Effector CD8-positive, alpha-beta T cell (primary cell): ENCODE measurements at regions not wholly inside any gene's neighbourhood (a gene's known extent, or its start where the extent isn't known, plus 50 kb on each side); places are given as distances from the start of the nearest gene placed in this dataset.
"Not testable (repeated sequence)": the region's sequence is repeated elsewhere in the genome, so short reads cannot be mapped to it uniquely, and the experiment has no call there.

Experiments used
- DNase-seq: peaks from one replicate; lab custom pipeline; 2025; lab: John Stamatoyannopoulos, UW

DNA sequence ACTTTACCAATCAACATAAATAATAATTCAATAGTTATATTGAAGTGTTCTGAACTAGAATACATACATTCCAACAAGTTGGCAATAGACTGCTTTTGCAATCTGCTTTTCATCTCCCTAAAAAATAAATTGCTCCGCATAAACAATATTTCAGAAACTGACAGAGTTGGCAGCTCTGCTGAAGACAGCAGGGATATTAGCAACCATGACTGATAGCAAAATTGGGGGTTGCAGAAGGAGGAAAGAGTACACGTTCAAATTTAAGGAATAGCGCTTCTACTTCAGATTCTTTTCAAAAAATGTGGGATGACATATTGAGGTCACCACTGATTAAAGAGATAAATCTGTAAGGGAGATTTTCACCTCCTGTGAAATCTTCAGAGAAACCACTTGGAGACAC lies 521.2 kb downstream of the DTWD2 start:
- no peak for DNase-seq

DNA sequence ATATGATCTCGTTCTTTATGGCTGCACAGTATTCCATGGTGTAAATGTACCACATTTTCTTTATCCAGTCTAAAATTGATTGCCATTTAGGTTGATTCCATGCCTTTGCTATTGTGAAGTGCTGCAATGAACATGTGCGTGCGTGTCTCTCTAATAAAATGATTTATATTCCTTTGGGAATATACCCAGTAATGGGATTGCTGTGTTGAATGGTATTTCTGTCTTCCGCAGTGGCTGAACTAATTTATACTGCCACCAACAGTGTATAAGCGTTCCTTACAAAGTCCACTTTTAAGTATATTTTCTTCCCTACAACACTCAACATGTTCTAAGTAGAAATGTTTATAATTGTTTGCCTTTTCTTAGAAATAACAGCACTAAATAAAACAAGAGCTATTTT lies 521.9 kb downstream of the DTWD2 start:
- no peak for DNase-seq

DNA sequence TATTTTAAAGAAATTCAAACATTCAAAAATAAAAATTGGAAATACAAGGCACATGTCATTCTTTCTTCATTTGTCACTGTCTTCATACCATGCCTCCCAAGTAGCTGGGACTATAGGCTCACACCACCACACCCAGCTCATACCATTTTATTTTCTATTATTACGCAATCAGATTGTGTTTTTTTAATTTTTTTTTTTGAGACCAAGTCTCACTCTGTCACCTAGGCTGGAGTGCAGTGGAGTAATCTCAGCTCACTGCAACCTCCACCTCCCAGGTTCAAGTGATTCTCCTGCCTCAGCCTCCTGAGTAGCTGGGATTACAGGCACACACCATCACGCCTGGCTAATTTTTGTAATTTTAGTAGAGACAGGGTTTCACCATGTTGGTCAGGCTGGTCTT lies 526.1 kb downstream of the DTWD2 start:
- DNase-seq: not testable (repeated sequence)

DNA sequence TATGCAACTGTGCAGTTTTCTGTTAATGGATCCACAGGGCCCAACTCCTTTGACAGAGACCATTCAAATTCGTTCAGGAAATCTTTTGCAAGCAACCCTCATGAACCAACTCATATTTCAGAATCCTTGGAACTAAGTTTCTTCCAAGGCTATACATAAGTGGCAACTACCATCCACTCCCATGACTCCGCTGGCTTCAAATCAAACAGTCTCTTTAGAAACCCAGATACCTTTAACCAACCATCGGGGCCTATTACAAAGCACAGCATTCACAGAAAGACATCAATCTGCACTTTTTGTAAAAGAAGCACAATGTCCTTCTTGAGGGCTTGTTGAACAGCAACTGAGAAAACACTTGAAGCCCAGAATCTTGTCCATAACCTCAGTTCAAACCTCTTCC lies 526.9 kb downstream of the DTWD2 start:
- no peak for DNase-seq

DNA sequence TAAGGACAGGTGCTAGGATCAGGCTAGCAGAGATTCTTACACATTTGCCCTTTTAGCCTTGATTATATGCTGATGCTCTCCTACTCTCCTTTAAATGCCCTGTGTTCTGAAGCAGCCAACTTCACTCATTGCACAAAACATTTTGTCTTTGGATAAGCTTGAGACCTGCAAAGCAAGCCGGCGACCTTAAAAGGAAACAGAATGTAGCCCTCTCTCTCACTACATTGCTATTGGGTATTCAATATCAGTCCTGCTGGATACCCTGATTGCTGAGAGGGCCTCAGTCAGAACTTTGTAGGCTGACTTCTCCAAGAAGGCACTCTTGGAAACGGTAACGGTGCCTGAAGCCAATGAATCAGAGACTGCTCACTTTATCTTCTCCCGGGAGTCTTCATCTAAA lies 528.9 kb downstream of the DTWD2 start:
- DNase-seq: no peak

DNA sequence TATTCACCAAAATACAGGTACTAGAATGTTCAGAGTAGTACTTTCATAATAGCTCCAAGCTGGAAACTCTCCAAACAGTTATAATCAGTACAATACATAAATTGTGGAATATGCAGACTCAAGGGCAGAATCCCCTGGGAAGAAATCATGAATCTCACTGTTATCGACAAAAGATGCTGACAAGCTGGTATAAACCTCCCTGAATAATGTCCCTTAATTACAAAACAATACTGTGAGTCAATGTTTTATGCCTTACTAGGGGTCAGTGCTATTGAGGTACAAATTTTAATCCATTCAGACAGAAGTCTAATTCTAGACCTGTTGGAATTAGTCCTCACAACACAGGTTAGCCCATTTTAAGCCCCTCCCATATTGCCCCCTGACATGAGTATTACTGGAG lies 532.3 kb downstream of the DTWD2 start:
- DNase-seq: no peak

DNA sequence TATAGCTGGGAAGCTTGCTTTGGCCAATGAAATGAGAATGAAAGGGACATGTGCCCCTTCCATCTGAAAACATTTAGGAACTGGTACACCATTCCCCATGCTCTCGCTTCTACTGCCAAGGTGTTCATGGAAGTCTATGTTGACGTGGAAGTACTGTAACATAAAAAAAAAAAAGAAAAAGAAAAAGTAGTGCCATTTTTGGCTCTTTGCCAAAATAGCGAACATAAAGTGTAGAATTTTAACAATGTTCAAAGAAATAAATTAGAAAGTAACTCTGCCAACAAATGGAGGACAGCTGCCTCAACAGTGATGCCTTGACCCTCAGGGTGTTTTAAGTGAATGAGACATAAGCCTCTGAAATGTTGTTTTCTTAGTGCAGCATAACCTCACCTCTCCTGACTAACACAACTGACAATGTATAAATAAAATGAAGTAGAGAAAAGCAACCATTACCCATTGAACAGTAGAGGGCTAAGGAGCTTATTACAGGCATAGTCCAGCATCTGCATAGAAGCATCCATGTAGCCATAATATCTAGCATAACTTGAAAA lies 536.6 kb downstream of the DTWD2 start:
- DNase-seq: no peak

DNA sequence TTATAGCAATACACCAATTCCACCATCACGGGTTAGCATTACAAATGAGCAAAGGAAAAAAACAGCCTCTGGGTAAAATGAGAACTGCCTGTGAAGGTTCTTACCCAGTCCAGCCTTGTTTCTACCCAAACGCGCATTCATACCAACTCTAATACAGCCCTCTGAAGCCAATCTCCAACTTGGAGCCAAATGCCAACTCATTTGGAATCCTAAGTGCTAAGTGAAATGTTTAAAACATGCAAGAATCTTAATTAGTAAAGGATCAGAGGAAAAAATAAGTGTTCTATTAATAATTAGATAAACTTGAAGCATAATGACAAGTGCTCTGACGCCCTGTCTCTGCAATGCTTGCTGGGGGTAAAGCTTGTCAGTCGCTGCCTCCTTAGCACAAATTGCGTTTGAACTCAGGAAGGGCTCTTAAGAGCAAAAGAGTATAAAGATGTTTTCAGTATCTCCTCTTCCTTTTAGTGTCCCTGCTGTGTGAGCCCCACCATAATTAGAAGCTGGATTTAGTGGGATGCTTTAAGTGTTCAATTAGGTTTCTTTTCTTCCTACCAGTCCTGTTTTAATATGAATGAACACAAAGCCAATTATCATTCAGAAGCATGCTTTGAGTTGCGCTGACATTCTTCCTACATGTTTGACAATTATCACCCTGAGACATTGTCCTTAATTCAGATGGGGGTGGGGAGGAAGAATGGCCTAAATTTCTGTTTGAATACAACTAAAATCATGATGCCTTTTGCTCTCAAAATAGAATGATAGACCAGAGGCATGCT lies 537.6 kb downstream of the DTWD2 start:
- DNase-seq: no peak

DNA sequence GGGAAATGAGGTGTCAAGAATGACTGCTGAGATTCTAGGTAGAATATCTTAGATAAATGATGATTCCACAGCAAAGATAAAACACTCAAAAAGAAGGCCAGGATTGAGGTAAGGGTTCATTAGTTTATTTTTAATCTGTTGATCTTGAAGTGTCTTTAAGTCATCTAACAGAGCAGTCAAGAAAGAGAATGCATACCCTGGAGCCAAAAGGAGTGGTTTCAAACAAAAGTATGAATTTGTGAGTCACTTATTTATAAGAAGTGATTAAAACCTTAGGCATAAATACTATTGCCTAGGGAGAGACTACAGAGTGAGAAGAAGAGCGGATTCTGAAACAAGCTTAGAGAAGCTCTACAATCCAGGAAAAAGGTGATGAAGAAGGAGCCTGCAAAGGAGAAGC lies 541.0 kb downstream of the DTWD2 start:
- no peak for DNase-seq

DNA sequence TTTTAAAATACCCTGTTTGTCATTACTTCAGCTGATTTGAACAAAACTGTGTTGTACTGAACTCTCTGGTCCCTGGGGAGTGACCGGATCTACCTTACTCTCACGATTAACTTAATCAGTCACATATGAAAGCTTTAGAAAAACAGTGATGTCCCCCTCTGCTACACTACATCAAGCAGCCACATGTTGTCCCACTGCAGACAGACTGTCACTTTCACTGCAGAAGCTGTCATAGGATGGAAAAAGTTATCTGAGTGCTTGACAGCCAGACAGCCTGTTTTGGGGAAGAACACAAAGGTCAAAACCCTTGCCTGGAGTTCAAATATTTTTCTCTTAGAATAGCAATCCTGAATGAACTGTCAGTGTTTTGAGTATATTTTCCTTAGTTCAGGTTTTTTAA lies 546.4 kb downstream of the DTWD2 start:
- DNase-seq: no peak

DNA sequence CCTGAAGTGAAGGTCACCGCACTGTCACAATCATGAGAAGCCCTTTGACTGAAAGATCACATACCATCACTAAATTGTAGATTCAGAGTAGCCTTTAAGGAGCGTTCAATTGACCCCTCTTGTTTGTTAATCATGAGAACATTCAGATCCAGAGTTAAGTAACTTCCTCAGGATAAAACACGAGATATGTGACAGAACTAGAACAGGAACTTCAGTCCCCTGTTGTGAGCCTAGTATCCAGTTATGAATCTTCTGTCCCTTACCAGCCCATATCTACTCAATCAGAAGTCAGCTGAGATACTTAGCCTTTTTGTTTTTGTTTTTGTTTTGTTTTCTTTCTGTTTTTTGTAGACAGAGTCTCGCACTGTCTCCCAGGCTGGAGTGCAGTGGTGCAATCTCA lies 547.3 kb downstream of the DTWD2 start:
- no peak for DNase-seq

DNA sequence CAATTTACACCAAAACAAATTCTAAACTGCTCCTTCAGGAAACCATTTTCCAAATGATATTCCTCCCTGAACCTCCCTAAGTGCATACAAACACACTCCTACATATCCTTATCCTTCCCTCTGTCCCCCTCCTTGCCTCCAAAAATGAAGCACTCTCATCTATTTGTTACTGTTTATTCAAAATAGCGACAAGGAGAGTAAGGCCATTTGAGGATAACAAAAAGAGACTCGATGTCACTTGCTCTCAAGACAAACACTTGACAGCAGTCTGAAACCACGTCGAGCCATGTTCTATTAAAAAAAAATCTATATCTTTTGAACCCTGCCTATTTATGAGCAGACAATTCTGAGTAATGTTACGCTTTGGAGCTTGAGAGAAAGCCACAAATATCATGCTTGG lies 547.9 kb downstream of the DTWD2 start:
- DNase-seq: no peak

DNA sequence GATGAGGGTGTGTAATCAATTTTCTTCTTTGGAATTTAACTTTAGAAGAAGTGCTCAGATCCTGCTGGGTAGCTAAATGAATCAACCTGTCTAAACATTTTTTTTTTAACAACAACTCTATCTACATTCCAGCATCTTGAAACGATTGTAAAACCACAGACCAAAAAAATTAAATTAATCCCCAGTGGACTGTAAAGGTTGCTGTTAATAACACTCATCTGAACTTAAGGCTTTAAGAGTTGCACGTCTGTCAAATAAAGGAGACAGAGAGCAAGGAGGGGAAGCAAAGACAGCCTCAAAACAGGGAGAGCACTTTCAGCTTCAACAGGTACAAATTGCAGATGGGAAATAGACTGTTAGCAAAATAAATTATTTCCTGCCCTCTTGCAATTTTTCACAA lies 548.5 kb downstream of the DTWD2 start:
- DNase-seq: no peak

DNA sequence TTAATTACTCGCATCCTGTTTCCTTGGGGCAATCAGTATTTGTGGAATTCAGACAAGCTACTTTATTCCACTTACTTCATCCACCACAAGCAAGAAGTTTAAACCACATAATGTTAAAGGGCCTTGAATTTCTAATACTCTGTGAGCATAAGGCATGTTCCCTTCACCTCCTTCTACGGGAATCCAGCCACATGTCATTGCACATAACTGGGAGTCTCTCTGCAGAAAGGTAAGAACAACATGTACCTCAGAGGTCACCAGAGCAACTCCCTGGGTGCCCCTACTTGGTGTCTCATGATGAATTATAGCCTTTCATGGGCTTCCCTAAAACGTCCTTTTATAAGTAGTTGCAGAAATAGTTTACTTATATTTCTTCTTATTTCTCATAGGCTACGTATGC lies 553.2 kb downstream of the DTWD2 start:
- no peak for DNase-seq

DNA sequence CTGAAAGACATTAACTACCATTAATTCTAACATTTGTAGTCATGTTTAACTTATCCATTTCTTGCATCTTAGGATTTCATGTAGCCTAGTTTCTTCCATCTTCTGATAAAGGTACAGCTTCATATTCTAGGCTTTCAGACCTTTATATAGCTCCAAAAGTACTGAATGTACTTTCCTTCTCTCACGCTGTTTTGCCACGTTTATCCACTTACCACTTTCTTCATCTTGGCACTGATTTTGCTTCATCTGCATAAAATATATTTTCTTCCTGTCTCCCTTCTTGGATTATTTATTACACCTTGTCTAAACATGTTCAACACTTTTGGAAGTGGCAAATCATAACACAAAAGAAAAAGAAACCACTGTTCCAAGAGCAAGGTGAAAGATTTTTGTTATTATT lies 553.8 kb downstream of the DTWD2 start:
- no peak for DNase-seq

DNA sequence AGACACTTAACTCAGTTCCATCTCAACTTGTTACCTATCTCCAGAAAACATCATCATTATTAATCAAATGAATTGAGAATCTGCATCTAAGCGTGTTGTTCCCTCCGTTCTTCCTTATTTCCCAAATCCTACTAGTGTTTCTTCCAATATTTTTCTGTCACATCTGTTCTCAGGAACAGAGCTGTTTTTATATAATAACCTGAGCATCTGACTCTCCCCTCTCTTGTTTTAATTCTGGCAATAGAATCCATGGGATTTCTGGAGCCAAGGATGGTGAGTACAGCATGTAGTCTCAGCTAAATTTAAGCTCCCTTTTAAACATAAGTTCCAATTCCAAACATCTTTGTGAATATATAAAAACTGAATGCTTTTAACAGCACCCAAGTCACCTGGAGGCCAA lies 558.3 kb downstream of the DTWD2 start:
- DNase-seq: no peak

DNA sequence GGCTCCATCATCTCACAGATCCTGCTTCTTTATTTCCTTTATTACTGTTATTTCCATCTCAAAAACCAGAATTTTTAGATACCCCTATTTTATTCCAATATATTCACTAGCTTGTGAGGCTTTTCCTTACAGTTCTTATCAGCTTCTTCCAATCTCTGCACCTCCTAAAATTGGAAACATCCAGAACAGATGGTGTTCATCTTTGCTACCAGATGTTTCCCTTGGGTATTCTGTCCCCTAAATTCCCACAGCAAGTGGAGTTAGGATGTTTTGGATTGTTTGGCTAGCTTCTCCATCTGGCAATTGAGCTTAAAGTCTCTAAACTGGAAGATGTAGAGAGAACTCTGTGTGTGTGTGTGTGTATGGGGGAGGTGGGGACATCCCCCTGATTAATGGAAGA lies 580.4 kb downstream of the DTWD2 start:
- DNase-seq: no peak

DNA sequence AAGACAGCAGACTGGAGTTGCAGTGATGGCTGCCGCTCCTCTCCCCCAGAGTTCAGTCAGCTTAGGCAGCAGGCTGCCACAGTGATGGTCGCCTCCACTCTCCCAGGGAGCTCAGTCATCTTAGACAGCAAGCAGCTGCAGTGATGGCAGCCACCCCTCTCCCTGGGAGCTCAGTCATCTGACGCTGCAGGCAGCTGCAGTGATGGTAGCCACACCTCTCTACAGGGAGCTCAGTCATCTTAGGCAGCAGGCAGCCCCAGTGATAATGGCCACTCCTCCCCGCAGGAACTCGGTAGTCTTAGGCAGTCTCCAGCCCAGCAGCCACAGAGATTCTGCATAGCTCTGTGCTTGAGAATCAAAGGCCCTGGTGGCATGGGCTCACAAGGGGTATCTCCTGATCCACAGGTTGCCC lies 582.7 kb downstream of the DTWD2 start:
- DNase-seq: no peak

DNA sequence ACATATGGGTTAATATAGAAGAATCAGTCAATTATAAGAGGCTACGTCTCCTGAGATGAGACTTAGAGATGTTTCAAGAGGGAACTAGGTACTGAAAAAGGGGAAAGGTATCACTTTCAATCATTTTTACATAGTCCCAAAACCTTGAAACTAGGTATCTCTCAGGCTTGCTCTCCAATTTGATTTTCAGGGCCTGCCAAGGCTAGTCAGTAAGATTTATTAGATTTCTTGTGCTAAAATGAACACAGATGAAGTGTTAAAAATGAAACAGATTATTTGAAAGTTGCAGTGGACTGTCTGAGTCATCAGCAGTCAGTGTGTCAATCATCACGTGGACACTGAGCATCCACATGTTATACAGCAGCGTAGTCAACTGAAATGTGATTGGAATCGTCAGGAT lies 591.1 kb downstream of the DTWD2 start:
- no peak for DNase-seq

DNA sequence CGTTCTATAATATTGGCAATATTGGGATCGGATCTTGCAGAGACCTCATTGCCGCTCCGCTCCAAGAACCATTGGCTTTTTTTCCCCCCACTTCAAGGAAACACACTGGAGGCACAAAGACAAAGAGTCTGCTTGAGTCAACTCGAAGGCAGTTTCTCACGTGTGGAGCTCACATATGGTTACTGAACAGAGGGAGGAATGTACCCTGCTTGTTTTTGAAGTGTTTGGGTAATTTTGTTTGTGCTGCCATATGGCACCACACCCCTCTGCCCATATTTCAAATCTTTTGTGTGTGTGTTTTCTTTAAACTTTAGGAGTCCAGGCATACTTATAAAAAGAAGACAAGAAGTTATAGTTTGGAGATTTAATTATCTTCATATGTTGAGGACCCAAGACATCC lies 595.9 kb downstream of the DTWD2 start:
- no peak for DNase-seq

DNA sequence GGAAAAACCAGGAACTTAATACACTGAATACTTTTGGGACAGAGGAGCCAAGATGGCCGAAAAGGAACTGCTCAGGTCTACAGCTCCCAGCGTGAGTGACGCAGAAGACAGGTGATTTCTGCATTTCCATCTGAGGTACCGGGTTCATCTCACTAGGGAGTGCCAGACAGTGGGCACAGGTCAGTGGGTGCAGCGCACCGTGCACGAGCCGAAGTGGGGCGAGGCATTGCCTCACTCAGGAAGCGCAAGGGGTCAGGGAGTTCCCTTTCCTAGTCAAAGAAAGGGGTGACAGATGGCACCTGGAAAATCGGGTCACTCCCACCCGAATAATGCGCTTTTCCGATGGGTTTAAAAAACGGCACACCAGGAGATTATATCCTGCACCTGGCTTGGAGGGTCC lies 605.4 kb downstream of the DTWD2 start:
- not testable (repeated sequence) for DNase-seq

DNA sequence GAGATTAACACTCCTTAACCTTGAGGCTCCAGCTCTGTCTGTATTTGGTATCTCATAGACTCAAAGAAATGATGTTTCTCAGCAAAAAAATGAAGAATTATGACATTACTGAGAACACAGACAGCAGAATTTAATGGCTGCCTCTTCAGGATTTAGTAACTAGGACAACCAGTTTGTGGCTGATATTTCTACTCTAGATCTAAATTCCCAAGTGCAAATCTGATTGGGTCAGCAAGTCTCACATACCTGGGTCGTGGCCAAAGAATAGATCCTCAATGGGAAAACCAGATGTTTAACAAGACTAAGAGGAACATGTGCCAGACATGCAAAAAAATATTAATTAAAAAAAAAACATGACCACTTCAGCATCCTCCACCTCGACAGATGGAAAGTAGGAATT lies 608.9 kb downstream of the DTWD2 start:
- no peak for DNase-seq

DNA sequence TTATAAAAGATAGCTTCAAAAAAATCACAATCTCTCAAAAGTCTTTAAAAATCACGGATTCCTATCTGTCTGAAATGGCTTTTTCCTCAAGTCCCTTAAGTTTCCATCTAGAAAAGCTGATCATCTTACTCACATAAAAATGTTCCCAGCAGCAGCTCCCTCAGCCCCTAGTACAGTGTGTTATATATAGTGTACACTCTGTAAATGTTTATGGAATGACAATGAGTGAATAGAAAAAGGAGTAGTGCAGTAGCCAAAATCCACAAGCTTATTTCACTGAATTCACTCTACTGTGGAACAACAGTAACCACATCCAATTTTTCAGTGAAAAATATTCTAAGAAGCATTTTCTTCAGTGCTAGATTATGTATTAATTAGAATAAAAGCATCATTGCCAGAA lies 609.4 kb downstream of the DTWD2 start:
- DNase-seq: no peak

DNA sequence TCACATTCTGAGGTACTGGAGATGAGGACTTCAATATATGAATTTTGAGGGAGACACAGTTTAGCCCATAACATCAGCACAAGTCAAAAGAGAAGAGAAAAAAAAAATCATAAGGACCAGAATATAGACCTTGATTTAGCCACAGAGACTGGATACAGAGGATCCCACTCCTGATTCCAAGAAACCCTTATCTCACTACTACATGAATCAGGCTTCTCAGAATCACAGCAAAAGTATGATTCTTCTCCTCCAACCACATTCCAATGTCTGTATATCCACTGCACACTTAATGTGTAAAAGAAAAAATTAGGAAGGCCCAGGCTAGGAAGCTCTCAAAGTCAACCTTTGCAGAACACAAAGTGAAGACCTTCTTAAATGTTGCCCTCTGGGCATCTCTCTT lies 610.9 kb downstream of the DTWD2 start:
- no peak for DNase-seq
